Naive thymus-derived CD4-positive, alpha-beta T cell (primary cell): ENCODE measurements at regions not wholly inside any gene's neighbourhood (a gene's known extent, or its start where the extent isn't known, plus 50 kb on each side); places are given as distances from the start of the nearest gene placed in this dataset.

Source experiments
- ATAC-seq: fragments of 150-1000 bp; cut with Tn5 transposase; 2 replicates; pipeline ENCODE4 v1.10.0; 2021; ENCODE audit warnings: mild to moderate bottlenecking, moderate library complexity
- CTCF ChIA-PET: fragments of 350-600 bp; sonication (Branson Sonifier 250); formaldehyde crosslinking; loops from one replicate; lab custom pipeline; 2021; ENCODE audit warnings: antibody characterized with exemption; lab: Charles Lee
- POLR2A ChIA-PET: fragments of 350-600 bp; sonication (Branson Sonifier 250); formaldehyde crosslinking; loops from one replicate; lab custom pipeline; 2021; ENCODE audit warnings: antibody characterized with exemption, inconsistent platforms; lab: Charles Lee
- DNase-seq, 9 donors: peaks; one replicate each; pipeline versions ENCODE4 v3.0.0 to v3.0.0-alpha.2; 2020 to 2022; ENCODE audit warnings: mixed read lengths in 1 of 9
- H3K27ac ChIP-seq: one replicate; pipeline ENCODE4 v1.7.0; 2013; ENCODE audit warnings: mild to moderate bottlenecking, low read depth, low read length, moderate library complexity
- H3K27me3 ChIP-seq, 2 donors: one replicate each; pipeline ENCODE4 v1.7.0; 2013; ENCODE audit warnings: low read length in 2 of 2, mild to moderate bottlenecking in 2 of 2, moderate library complexity in 2 of 2; ENCODE audit not compliant: control insufficient read depth in 2 of 2, insufficient read depth in 2 of 2
- H3K36me3 ChIP-seq, 3 experiments: 1 replicate in 2 of 3; 2 replicates in 1 of 3; pipeline ENCODE4 v1.7.0; 2013; ENCODE audit warnings: low read length in 3 of 3, mild to moderate bottlenecking in 3 of 3, moderate library complexity in 1 of 3; ENCODE audit not compliant: insufficient read depth in 3 of 3, control insufficient read depth in 2 of 3
- H3K4me1 ChIP-seq, 2 donors: one replicate each; pipeline ENCODE4 v1.7.0; 2013; ENCODE audit warnings: low read length in 2 of 2, mild to moderate bottlenecking in 2 of 2, moderate library complexity in 1 of 2; ENCODE audit not compliant: control insufficient read depth in 2 of 2, insufficient read depth in 2 of 2
- H3K4me3 ChIP-seq: 2 replicates; pipeline ENCODE4 v1.7.0; 2013; ENCODE audit warnings: mild to moderate bottlenecking, low read length
- H3K9me3 ChIP-seq, 3 experiments: 1 replicate in 2 of 3; 2 replicates in 1 of 3; pipeline ENCODE4 v1.7.0; 2013; ENCODE audit warnings: low read length in 3 of 3; ENCODE audit not compliant: control insufficient read depth in 2 of 3
- H3K27ac Mint-ChIP-seq, 9 donors: one replicate each; pipeline ENCODE4 v1.8.0; 2020 to 2022; ENCODE audit warnings: mixed read lengths in 9 of 9, mild to moderate bottlenecking in 8 of 9, moderate library complexity in 5 of 9, inconsistent platforms in 2 of 9
- H3K27me3 Mint-ChIP-seq, 5 donors: one replicate each; pipeline ENCODE4 v1.8.0; 2021 to 2022; ENCODE audit warnings: mixed read lengths in 5 of 5, mild to moderate bottlenecking in 1 of 5
- H3K36me3 Mint-ChIP-seq, 5 donors: one replicate each; pipeline ENCODE4 v1.8.0; 2020 to 2022; ENCODE audit warnings: mixed read lengths in 5 of 5, mild to moderate bottlenecking in 3 of 5, inconsistent platforms in 1 of 5
- H3K4me1 Mint-ChIP-seq, 7 donors: one replicate each; pipeline ENCODE4 v1.8.0; 2020 to 2022; ENCODE audit warnings: mixed read lengths in 7 of 7, mild to moderate bottlenecking in 3 of 7, inconsistent platforms in 1 of 7
- H3K4me3 Mint-ChIP-seq, 10 donors: one replicate each; pipeline ENCODE4 v1.8.0; 2020 to 2022; ENCODE audit warnings: mild to moderate bottlenecking in 10 of 10, mixed read lengths in 10 of 10, moderate library complexity in 6 of 10, inconsistent platforms in 2 of 10
- H3K9me3 Mint-ChIP-seq, 11 donors: one replicate each; pipeline ENCODE4 v1.8.0; 2020 to 2022; ENCODE audit warnings: mixed read lengths in 11 of 11, mild to moderate bottlenecking in 4 of 11, inconsistent platforms in 1 of 11, moderate library complexity in 1 of 11
- intact Hi-C, 2 donors: fragments of 100-400 bp; cut with micrococcal nuclease; formaldehyde crosslinking; loops; one replicate each; pipeline ENCODE4 v1.15.1; 2023

GRCh38 chr2:142199073-142199472, 68.3 kb upstream of the LRP1B start:
- no peaks in the 10 kb centered on the region for H3K27me3 ChIP-seq
- ChIA-PET CTCF (no interaction called here), POLR2A (no interaction called here)
- H3K36me3 ChIP-seq = no peaks in the 10 kb centered on the region
- H3K4me3 ChIP-seq = no peak overlapping the region
- no peak overlapping the region for H3K27ac ChIP-seq
- Mint-ChIP-seq H3K9me3 (peaks cover 0 to 20% (median 8%) of the 10 kb centered on the region in 11 donors), H3K27ac (no peak overlapping the region), H3K4me3 (no peak overlapping the region), H3K4me1 (no peaks in the 10 kb centered on the region), H3K27me3 (no peaks in the 10 kb centered on the region), H3K36me3 (no peaks in the 10 kb centered on the region)
- intact Hi-C loops = no loop called here
- H3K4me1 ChIP-seq = no peaks in the 10 kb centered on the region
- ATAC-seq (no peak), DNase-seq (no peak)
- H3K9me3 ChIP-seq = no peaks in the 10 kb centered on the region

- Mint-ChIP-seq H3K27ac (no peak overlapping the region), H3K9me3 (peaks cover 0 to 29% (median 3%) of the 10 kb centered on the region in 11 donors), H3K4me3 (no peak overlapping the region), H3K27me3 (no peaks in the 10 kb centered on the region), H3K4me1 (peaks cover 0 to 5% (median 0%) of the 10 kb centered on the region in 7 donors), H3K36me3 (no peaks in the 10 kb centered on the region)
- no peak for ATAC-seq
- CTCF ChIA-PET = no interaction called here
- H3K4me3 ChIP-seq = no peak overlapping the region
- POLR2A ChIA-PET = no interaction called here
- intact Hi-C loops = no loop called here
- DNase-seq = no peak
- no peaks in the 10 kb centered on the region for H3K9me3 ChIP-seq
- H3K27me3 ChIP-seq = no peaks in the 10 kb centered on the region
- H3K27ac ChIP-seq = no peak overlapping the region
- no peaks in the 10 kb centered on the region for H3K4me1 ChIP-seq
- no peaks in the 10 kb centered on the region for H3K36me3 ChIP-seq
Observed at GRCh38 chr2:142190805-142191204, 60.0 kb upstream of the LRP1B start.

DNA sequence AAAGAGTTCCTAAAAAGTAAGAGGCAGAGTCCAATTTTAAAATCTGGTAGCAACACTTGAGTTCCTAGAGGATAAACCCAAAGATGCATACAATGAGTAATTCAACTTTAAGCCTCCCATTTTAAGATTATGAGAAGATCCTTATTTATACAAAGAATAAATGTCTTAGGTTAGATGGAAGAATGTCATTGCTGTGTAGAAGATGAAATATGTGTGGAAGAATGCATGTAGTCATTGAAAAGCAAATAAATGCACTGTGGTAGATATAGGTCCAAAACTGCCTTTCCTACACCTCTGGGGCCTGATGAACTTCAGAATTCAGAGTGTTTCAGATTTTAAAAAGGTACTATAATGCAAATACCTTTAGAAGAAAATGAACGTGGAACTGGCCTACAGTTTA, 58.7 kb upstream of the LRP1B start:
- Histone ChIP-seq H3K27ac (no peak overlapping the region), H3K4me3 (no peak overlapping the region), H3K36me3 (no peaks in the 10 kb centered on the region), H3K9me3 (no peaks in the 10 kb centered on the region), H3K27me3 (no peaks in the 10 kb centered on the region), H3K4me1 (no peaks in the 10 kb centered on the region)
- intact Hi-C loops = no loop called here
- ATAC-seq (no peak), DNase-seq (no peak)
- H3K27ac Mint-ChIP-seq = no peak overlapping the region
- H3K27me3 Mint-ChIP-seq = no peaks in the 10 kb centered on the region
- peaks cover 0 to 2% (median 0%) of the 10 kb centered on the region in 5 donors for H3K36me3 Mint-ChIP-seq
- H3K4me1 Mint-ChIP-seq = peaks cover 0 to 9% (median 0%) of the 10 kb centered on the region in 7 donors
- no peak overlapping the region for H3K4me3 Mint-ChIP-seq
- POLR2A ChIA-PET = no interaction called here
- H3K9me3 Mint-ChIP-seq = peaks cover 0 to 24% (median 3%) of the 10 kb centered on the region in 11 donors
- CTCF ChIA-PET = no interaction called here

- Mint-ChIP-seq H3K27ac (no peak overlapping the region), H3K9me3 (peaks cover 0 to 23% (median 3%) of the 10 kb centered on the region in 11 donors), H3K4me3 (no peak overlapping the region), H3K27me3 (no peaks in the 10 kb centered on the region), H3K4me1 (peaks cover 0 to 9% (median 0%) of the 10 kb centered on the region in 7 donors), H3K36me3 (peaks cover 0 to 2% (median 0%) of the 10 kb centered on the region in 5 donors)
- Histone ChIP-seq H3K36me3 (no peaks in the 10 kb centered on the region), H3K9me3 (no peaks in the 10 kb centered on the region), H3K4me1 (no peaks in the 10 kb centered on the region), H3K4me3 (no peak overlapping the region), H3K27me3 (no peaks in the 10 kb centered on the region), H3K27ac (no peak overlapping the region)
- POLR2A ChIA-PET = no interaction called here
- CTCF ChIA-PET = no interaction called here
- ATAC-seq (no peak), DNase-seq (no peak)
- intact Hi-C loops = no loop called here
Observed at GRCh38 chr2:142188562-142188961, 57.7 kb upstream of the LRP1B start.

DNA sequence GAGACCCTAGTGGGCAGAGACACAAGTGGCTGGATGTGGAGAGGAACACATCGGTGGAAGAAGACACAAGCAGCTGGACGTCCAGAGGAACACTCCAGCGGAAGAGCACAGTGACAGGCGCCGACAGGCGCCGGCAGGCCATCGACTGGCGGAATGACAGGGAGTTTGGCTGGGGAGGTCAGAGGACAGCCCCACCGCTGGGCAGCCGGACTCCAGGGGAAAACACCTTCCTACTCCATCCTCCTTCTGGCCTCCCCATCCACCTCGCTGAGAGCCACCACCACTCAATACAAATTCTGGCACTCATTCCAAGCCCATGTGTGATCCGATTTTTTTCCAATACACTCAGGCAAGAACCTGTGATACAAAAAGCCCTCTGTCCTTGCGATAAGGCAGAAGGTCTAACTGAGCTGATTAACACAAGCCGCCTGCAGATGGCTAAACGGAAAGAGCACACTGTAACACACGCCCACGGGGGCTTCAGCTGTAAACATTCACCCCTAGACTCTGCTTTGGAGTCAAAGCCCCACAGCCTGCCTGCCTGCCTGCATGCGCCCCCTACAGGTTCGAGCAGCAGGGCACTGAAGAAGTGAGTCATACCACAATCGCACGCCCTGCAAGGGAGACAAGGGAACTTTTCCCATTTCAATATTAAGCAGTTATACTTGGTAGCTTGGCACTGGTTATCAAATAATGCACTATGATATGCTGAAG, 50.2 kb upstream of the LRP1B start:
- Mint-ChIP-seq H3K36me3 (peaks cover 0 to 2% (median 0%) of the 10 kb centered on the region in 5 donors), H3K4me3 (no peak overlapping the region), H3K27me3 (no peaks in the 10 kb centered on the region), H3K9me3 (peaks cover 0 to 10% (median 3%) of the 10 kb centered on the region in 11 donors), H3K4me1 (peaks cover 0 to 6% (median 0%) of the 10 kb centered on the region in 7 donors), H3K27ac (no peak overlapping the region)
- CTCF ChIA-PET = no interaction called here
- H3K27me3 ChIP-seq = no peaks in the 10 kb centered on the region
- no peak overlapping the region for H3K27ac ChIP-seq
- H3K4me3 ChIP-seq = no peak overlapping the region
- H3K36me3 ChIP-seq = no peaks in the 10 kb centered on the region
- H3K4me1 ChIP-seq = no peaks in the 10 kb centered on the region
- no peaks in the 10 kb centered on the region for H3K9me3 ChIP-seq
- DNase-seq = no peak
- no peak for ATAC-seq
- intact Hi-C loops = no loop called here
- POLR2A ChIA-PET = no interaction called here
